ENCODE measurements at regions not wholly inside any gene's neighbourhood (a gene's known extent, or its start where the extent isn't known, plus 50 kb on each side); places are given as distances from the start of the nearest gene placed in this dataset.

GRCh38 chr10:46222364-46222935 lies 64.3 kb upstream of the ANTXRL start:
- Histone ChIP-seq H3K36me3 (ENCODE audit: insufficient read depth, low read length) (no peaks in the 10 kb centered on the region), H3K27me3 (ENCODE audit: control insufficient read depth, insufficient read depth, low read length) (peaks cover 4% of the 10 kb centered on the region), H3K4me2 (ENCODE audit: low read length) (no peak overlapping the region), H3K4me3 (ENCODE audit: low read length) (no peak overlapping the region), H3K9ac (ENCODE audit: low read depth, low read length) (no peak overlapping the region), H3K4me1 (ENCODE audit: control insufficient read depth, insufficient read depth, low read length) (no peaks in the 10 kb centered on the region), H3K9me3 (replicated peaks; ENCODE audit: low read length) (no peaks in the 10 kb centered on the region)

DNA sequence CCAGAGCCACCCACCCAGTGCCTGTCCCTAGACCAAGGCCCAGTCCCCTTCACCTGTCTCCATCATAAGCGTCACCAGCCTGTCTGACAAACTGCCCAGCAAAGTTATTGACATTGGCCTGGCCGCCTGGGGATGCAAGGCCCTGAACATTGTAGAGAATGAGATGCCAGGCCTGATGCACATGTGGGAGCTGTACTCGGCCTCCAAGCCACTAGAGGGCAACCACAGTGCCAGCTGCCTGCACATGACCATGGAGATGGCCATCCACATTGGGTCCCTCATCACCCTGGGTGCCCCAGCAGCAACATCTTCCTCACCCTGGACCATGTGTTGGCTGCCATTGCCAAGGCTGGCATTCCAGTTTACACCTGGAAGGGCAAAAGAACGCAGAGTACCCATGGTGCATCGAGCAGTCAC lies 63.7 kb upstream of the ANTXRL start:
- no peaks in the 10 kb centered on the region for H3K4me1 ChIP-seq (ENCODE audit: control insufficient read depth, insufficient read depth, low read length)
- no peaks in the 10 kb centered on the region for H3K36me3 ChIP-seq (ENCODE audit: insufficient read depth, low read length)
- H3K9me3 ChIP-seq (replicated peaks; ENCODE audit: low read length), result no peaks in the 10 kb centered on the region
- no peak overlapping the region for H3K4me3 ChIP-seq (ENCODE audit: low read length)
- H3K27me3 ChIP-seq (ENCODE audit: control insufficient read depth, insufficient read depth, low read length), result peaks cover 10% of the 10 kb centered on the region
- H3K9ac ChIP-seq (ENCODE audit: low read depth, low read length), result no peak overlapping the region
- no peak overlapping the region for H3K4me2 ChIP-seq (ENCODE audit: low read length)

DNA sequence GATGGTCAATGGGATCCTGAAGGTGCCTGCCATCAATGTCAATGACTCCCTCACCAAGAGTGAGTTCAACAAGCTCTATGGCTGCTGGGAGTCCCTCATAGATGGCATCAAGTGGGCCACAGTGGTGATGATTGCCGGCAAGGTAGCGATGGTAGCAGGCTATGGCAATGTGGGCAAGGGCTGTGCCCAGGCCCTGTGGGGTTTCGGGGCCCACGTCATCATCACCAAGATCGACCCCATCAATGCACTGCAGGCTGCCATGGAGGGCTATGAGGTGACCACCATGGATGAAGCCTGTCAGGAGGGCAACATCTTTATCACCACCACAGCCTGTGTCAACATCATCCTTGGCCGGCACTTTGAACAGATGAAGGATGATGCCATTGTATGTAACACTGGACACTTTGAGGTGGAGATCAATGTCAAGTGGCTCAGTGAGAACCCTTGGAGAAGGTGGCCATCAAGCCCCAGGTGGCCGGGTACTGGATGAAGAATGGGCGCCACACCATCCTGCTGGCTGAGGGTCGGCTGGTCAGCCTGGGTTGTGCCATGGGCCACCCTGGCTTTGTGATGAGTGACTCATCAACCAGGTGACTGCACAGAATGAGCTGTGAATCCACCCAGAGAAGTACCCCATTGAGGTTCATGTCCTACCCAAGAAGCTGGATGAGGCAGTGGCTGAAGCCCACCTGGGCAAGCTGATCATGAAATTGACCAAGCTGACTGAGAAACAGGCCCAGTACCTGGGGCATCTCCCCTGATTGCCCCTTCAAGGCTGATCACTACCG lies 63.0 kb upstream of the ANTXRL start:
- H3K4me3 ChIP-seq (ENCODE audit: low read length), result no peak overlapping the region
- H3K9me3 ChIP-seq (replicated peaks; ENCODE audit: low read length), result no peaks in the 10 kb centered on the region
- H3K36me3 ChIP-seq (ENCODE audit: insufficient read depth, low read length), result no peaks in the 10 kb centered on the region
- H3K4me1 ChIP-seq (ENCODE audit: control insufficient read depth, insufficient read depth, low read length), result no peaks in the 10 kb centered on the region
- no peak overlapping the region for H3K9ac ChIP-seq (ENCODE audit: low read depth, low read length)
- no peak overlapping the region for H3K4me2 ChIP-seq (ENCODE audit: low read length)
- H3K27me3 ChIP-seq (ENCODE audit: control insufficient read depth, insufficient read depth, low read length), result peaks cover 10% of the 10 kb centered on the region

- H3K4me2 ChIP-seq (ENCODE audit: low read length), result no peak overlapping the region
- H3K9ac ChIP-seq (ENCODE audit: low read depth, low read length), result no peak overlapping the region
- H3K27me3 ChIP-seq (ENCODE audit: control insufficient read depth, insufficient read depth, low read length), result peaks cover 10% of the 10 kb centered on the region
- no peak overlapping the region for H3K4me3 ChIP-seq (ENCODE audit: low read length)
- H3K9me3 ChIP-seq (replicated peaks; ENCODE audit: low read length), result no peaks in the 10 kb centered on the region
- no peaks in the 10 kb centered on the region for H3K36me3 ChIP-seq (ENCODE audit: insufficient read depth, low read length)
- H3K4me1 ChIP-seq (ENCODE audit: control insufficient read depth, insufficient read depth, low read length), result no peaks in the 10 kb centered on the region
Measured at GRCh38 chr10:46224414-46224682, 62.4 kb upstream of the ANTXRL start.

- Histone ChIP-seq H3K9ac (ENCODE audit: low read depth, low read length) (no peak overlapping the region), H3K36me3 (ENCODE audit: insufficient read depth, low read length) (no peaks in the 10 kb centered on the region), H3K9me3 (replicated peaks; ENCODE audit: low read length) (no peaks in the 10 kb centered on the region), H3K4me1 (ENCODE audit: control insufficient read depth, insufficient read depth, low read length) (no peaks in the 10 kb centered on the region), H3K4me2 (ENCODE audit: low read length) (no peak overlapping the region), H3K4me3 (ENCODE audit: low read length) (no peak overlapping the region), H3K27me3 (ENCODE audit: control insufficient read depth, insufficient read depth, low read length) (peaks cover 10% of the 10 kb centered on the region)
Measured at GRCh38 chr10:46225597-46225996, 61.2 kb upstream of the ANTXRL start.

DNA sequence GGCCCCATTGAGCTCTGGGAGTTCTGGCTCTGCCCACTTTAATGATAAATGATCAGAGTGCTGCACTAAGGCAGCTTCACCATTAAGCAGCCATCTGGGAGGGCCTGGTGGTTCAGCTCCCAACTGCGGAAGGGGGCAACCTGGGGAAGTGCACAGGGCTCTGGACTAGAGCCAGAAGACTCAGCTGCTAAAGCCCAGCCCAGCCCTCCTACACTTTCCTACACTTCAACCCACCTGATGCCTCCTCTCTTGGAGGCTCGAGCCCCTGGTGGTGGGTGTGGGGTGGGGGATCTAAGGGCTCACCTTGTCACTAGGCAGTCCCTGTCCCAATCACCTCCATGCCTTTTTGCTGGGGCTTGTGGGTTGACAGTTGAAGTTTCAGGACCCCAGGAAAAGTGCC lies 60.6 kb upstream of the ANTXRL start:
- Histone ChIP-seq H3K4me2 (ENCODE audit: low read length) (no peak overlapping the region), H3K36me3 (ENCODE audit: insufficient read depth, low read length) (no peaks in the 10 kb centered on the region), H3K9ac (ENCODE audit: low read depth, low read length) (no peak overlapping the region), H3K27me3 (ENCODE audit: control insufficient read depth, insufficient read depth, low read length) (peaks cover 10% of the 10 kb centered on the region), H3K4me3 (ENCODE audit: low read length) (no peak overlapping the region), H3K4me1 (ENCODE audit: control insufficient read depth, insufficient read depth, low read length) (no peaks in the 10 kb centered on the region), H3K9me3 (replicated peaks; ENCODE audit: low read length) (no peaks in the 10 kb centered on the region)

DNA sequence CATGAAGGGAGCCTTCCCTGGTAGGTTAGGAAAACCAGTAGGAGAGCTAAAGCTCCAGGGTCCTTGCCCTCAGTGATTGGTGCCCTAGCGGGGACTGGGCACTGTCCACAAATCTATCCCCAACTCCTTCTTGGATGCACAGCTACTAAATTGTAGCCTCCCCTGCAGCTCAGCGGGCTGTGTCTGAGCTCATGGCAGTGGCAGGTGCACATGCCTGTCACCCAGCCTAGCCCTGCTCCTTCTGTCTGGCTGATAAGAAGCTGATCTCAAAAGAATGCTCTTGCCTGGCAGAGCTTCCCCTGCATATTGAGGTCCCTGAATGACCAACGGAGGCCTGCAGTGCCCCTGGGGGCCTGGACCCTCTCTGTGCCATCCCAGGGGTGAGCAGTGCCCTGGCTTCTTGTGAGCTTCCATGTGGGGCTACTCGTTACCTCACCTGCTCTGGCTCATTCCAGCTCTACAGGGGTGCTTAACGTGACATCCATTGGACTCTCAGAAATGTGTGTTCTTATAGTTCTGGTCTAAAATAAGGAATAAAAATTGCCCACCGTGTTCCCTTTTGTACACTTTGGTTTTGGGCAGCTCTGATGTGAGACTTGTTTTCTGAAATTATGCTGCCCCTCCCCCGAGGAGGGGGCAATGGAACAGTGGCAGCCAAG lies 59.8 kb upstream of the ANTXRL start:
- no peaks in the 10 kb centered on the region for H3K36me3 ChIP-seq (ENCODE audit: insufficient read depth, low read length)
- peaks cover 10% of the 10 kb centered on the region for H3K27me3 ChIP-seq (ENCODE audit: control insufficient read depth, insufficient read depth, low read length)
- H3K4me1 ChIP-seq (ENCODE audit: control insufficient read depth, insufficient read depth, low read length), result no peaks in the 10 kb centered on the region
- no peaks in the 10 kb centered on the region for H3K9me3 ChIP-seq (replicated peaks; ENCODE audit: low read length)
- no peak overlapping the region for H3K4me2 ChIP-seq (ENCODE audit: low read length)
- no peak overlapping the region for H3K4me3 ChIP-seq (ENCODE audit: low read length)
- H3K9ac ChIP-seq (ENCODE audit: low read depth, low read length), result no peak overlapping the region

DNA sequence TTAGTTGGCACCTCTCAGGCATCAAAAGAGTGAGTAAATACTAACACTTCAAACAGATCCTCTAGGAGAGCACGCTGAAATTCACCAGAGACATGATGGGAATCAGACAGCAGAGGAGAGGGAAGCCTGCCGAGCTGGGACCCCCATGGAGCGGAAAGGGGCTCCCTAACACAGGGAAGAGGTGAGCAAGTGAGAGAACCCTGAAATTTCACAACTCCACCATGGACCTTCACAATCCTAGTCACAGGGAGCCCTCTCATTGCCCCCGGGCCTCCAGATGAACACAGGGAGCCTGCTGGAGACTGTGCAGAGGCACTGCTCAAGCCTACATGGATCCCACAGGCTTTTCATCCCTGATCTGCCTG lies 59.2 kb upstream of the ANTXRL start:
- Histone ChIP-seq H3K9me3 (replicated peaks; ENCODE audit: low read length) (no peaks in the 10 kb centered on the region), H3K4me3 (ENCODE audit: low read length) (no peak overlapping the region), H3K27me3 (ENCODE audit: control insufficient read depth, insufficient read depth, low read length) (peaks cover 10% of the 10 kb centered on the region), H3K36me3 (ENCODE audit: insufficient read depth, low read length) (no peaks in the 10 kb centered on the region), H3K9ac (ENCODE audit: low read depth, low read length) (no peak overlapping the region), H3K4me2 (ENCODE audit: low read length) (no peak overlapping the region), H3K4me1 (ENCODE audit: control insufficient read depth, insufficient read depth, low read length) (no peaks in the 10 kb centered on the region)

- Histone ChIP-seq H3K36me3 (ENCODE audit: insufficient read depth, low read length) (no peaks in the 10 kb centered on the region), H3K27me3 (ENCODE audit: control insufficient read depth, insufficient read depth, low read length) (peaks cover 10% of the 10 kb centered on the region), H3K9me3 (replicated peaks; ENCODE audit: low read length) (no peaks in the 10 kb centered on the region)
Measured at GRCh38 chr10:46227936-46228562, 58.7 kb upstream of the ANTXRL start.

GRCh38 chr10:46228563-46229071 lies 58.2 kb upstream of the ANTXRL start:
- Histone ChIP-seq H3K4me3 (ENCODE audit: low read length) (no peak overlapping the region), H3K36me3 (ENCODE audit: insufficient read depth, low read length) (no peaks in the 10 kb centered on the region), H3K9ac (ENCODE audit: low read depth, low read length) (no peak overlapping the region), H3K27me3 (ENCODE audit: control insufficient read depth, insufficient read depth, low read length) (peaks cover 10% of the 10 kb centered on the region), H3K4me2 (ENCODE audit: low read length) (no peak overlapping the region), H3K9me3 (replicated peaks; ENCODE audit: low read length) (no peaks in the 10 kb centered on the region), H3K4me1 (ENCODE audit: control insufficient read depth, insufficient read depth, low read length) (no peaks in the 10 kb centered on the region)

More at GRCh38 chr10:46227936-46228562, 58.7 kb upstream of the ANTXRL start:
- Histone ChIP-seq H3K4me2 (ENCODE audit: low read length) (no peak overlapping the region), H3K9ac (ENCODE audit: low read depth, low read length) (no peak overlapping the region), H3K4me1 (ENCODE audit: control insufficient read depth, insufficient read depth, low read length) (no peaks in the 10 kb centered on the region), H3K4me3 (ENCODE audit: low read length) (no peak overlapping the region)

GRCh38 chr10:46229144-46229563 lies 57.6 kb upstream of the ANTXRL start:
- H3K4me3 ChIP-seq (ENCODE audit: low read length), result no peak overlapping the region
- no peak overlapping the region for H3K9ac ChIP-seq (ENCODE audit: low read depth, low read length)
- peaks cover 10% of the 10 kb centered on the region for H3K27me3 ChIP-seq (ENCODE audit: control insufficient read depth, insufficient read depth, low read length)
- H3K4me2 ChIP-seq (ENCODE audit: low read length), result no peak overlapping the region
- no peaks in the 10 kb centered on the region for H3K36me3 ChIP-seq (ENCODE audit: insufficient read depth, low read length)
- no peaks in the 10 kb centered on the region for H3K4me1 ChIP-seq (ENCODE audit: control insufficient read depth, insufficient read depth, low read length)
- no peaks in the 10 kb centered on the region for H3K9me3 ChIP-seq (replicated peaks; ENCODE audit: low read length)
